ENCODE measurements at regions not wholly inside any gene's neighbourhood (a gene's known extent, or its start where the extent isn't known, plus 50 kb on each side); places are given as distances from the start of the nearest gene placed in this dataset.
"Not testable (repeated sequence)": the region's sequence is repeated elsewhere in the genome, so short reads cannot be mapped to it uniquely, and the experiment has no call there.

- H3K27ac ChIP-seq, result no peak overlapping the region
- no peak for DNase-seq (ENCODE audit: low read depth, low spot score)
Observed at GRCh38 chr5:105663671-105664070, 2007.1 kb downstream of the EFNA5 start.

DNA sequence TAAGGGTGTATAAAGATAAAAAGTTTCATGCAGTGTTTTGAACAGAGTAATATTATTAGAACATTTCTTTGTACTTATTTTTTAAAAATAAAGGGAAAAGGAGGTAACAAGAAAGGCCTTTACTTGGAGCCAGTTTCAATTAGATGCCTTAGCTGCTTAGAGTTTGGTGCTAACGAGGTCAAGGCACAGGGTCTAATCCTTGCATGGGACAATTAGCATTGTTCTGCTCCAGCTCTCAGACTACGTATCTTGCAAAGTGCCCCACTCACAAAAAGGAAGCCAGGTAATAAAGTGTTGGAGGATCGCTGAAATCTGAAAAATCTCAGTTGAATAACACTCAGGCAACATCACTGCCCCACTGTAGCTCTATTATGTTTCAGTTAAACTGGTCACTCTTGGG is 2011.3 kb downstream of the EFNA5 start:
- no peak overlapping the region for H3K27ac ChIP-seq
- DNase-seq (ENCODE audit: low read depth, low spot score), result no peak

DNA sequence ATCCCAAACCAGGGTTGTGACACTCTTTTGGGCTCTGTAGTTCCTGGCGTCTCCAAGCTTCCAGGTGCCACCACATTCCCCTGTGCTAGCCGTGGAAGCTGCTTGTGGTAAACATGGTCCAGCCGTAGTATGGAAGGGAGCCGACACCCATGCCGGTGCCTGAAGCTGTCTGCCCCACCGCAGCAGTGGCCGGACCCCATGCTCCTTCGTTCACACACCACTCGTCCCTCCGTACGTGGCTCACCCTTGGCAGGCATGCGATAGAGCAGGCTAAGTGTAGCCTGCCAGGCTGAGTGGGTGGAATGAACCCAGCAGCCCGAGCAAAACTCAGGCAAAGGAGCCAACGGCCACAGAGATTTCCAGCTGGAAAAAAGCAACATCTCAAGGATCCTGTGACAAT is 2030.4 kb downstream of the EFNA5 start:
- no peak for DNase-seq (ENCODE audit: low read depth, low spot score)
- no peak overlapping the region for H3K27ac ChIP-seq

GRCh38 chr5:105639511-105639910 is 2031.2 kb downstream of the EFNA5 start:
- H3K27ac ChIP-seq, result no peak overlapping the region
- DNase-seq (ENCODE audit: low read depth, low spot score), result no peak

GRCh38 chr5:105639068-105639467 is 2031.7 kb downstream of the EFNA5 start:
- no peak for DNase-seq (ENCODE audit: low read depth, low spot score)

GRCh38 chr5:105638437-105638836 is 2032.3 kb downstream of the EFNA5 start:
- no peak for DNase-seq (ENCODE audit: low read depth, low spot score)

More at GRCh38 chr5:105639068-105639467, 2031.7 kb downstream of the EFNA5 start:
- no peak overlapping the region for H3K27ac ChIP-seq

GRCh38 chr5:105632043-105632442 is 2038.7 kb downstream of the EFNA5 start:
- H3K27ac ChIP-seq, result no peak overlapping the region
- DNase-seq (ENCODE audit: low read depth, low spot score), result no peak

More at GRCh38 chr5:105638437-105638836, 2032.3 kb downstream of the EFNA5 start:
- no peak overlapping the region for H3K27ac ChIP-seq

DNA sequence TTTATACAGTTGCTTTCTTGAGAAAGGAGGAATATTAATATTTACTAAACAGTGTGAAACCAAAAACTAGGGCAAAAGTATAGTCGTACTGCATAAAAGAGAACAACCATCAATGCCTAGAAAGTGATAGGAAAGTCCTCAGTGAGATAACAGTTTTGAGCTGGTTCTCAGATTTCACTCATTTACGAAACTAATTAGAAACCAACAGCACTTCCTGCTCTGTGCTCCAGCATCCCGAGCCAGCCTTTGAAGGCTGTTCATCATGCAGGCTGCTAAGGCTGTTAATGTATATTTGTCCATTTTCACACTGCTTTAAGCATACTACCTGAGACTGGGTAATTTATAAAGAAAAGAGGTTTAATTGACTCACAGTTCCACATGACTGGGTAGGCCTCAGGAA is 2039.9 kb downstream of the EFNA5 start:
- H3K27ac ChIP-seq, result no peak overlapping the region
- no peak for DNase-seq (ENCODE audit: low read depth, low spot score)

GRCh38 chr5:105619725-105620124 is 2051.0 kb downstream of the EFNA5 start:
- no peak overlapping the region for H3K27ac ChIP-seq

GRCh38 chr5:105617436-105618215 is 2053.1 kb downstream of the EFNA5 start:
- DNase-seq (ENCODE audit: low read depth, low spot score), result no peak
- H3K27ac ChIP-seq, result no peak overlapping the region

More at GRCh38 chr5:105619725-105620124, 2051.0 kb downstream of the EFNA5 start:
- DNase-seq (ENCODE audit: low read depth, low spot score), result no peak

- DNase-seq (ENCODE audit: low read depth, low spot score), result no peak
- no peak overlapping the region for H3K27ac ChIP-seq
Observed at GRCh38 chr5:105616599-105616998, 2054.0 kb upstream of the NUDT12 start.

DNA sequence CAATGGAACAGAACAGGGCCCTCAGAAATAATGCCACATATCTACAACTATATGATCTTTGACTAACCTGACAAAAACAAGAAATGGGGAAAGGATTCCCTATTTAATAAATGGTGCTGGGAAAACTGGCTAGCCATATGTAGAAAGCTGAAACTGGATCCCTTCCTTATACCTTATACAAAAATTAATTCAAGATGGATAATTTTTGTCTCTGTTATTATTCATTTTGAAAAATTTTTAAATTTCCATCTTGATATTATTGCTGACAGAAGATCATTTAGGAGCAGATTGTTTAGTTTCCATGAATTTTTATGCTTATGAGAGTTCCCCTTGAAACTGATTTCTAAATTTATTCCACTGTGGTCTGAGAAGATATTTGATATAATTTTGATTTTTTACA is 2039.8 kb upstream of the NUDT12 start:
- DNase-seq (ENCODE audit: low read depth, low spot score); H3K27ac ChIP-seq: not testable (repeated sequence)

GRCh38 chr5:105593011-105593760 is 2030.6 kb upstream of the NUDT12 start:
- no peak for DNase-seq (ENCODE audit: low read depth, low spot score)

DNA sequence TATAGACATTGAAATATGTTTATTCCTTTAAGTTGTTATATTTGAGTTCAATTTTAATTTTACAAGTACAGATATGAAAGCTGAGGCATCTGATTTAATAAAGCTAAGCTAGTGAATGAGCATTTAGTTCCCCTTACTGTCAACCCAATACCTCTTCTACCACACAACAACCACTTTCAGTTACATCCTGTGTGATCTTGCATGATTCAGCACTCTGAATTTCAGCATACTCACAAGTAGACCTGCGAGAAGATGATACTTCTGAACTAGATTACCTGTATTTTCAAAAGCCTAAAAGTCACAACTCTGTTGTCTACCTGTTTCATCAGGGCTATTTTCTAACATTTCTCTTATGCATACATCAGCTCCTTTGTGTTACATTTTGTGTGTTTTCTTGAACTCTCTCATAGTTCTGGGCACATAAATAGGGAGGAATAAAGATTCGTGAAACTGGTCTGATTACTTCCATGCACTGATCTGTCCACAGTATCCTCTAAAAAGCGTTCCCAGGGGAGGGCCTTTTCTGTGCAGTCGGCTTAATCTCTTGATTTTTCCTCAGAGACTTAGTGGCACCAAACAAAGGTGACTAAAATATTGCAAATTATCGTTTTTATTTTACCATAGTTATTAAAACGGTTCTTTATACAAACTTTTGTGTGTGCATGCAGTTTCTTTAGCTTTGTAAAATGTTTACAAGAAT is 2025.5 kb upstream of the NUDT12 start:
- H3K27ac ChIP-seq, result no peak overlapping the region
- no peak for DNase-seq (ENCODE audit: low read depth, low spot score)

More at GRCh38 chr5:105593011-105593760, 2030.6 kb upstream of the NUDT12 start:
- H3K27ac ChIP-seq, result no peak overlapping the region

DNA sequence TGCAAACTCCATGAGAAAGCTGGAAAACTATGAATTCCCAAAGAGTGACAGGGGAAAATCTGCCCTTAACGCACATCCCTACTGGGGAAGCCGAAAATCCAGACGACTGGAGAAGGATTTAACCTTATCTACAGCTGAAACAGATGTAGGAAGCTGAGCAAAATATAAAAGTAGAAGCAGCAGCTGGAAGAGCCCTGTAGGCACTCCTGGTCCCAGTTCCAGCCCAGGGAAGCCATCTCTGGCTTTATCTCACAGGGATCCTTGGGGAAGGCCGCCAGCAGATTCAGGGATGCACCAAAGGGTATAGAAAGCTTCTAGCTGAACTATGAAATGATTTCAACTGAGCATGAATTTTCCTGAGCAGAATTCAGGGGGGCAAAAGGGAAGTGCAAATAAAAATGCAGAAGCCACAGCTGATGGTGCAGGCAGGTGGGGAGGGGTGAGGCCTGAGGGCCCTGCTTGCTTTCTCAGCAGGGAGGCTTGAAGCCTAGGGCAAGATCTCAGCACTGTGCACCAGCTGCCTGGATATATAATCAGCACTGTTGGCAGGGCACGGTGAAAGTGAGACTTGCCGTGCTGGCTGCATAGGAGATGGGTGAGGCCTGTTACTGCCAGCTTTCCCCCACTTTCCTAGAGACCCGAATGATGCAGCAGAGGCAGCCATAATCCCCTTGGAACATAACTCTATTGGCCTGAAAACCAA is 2019.5 kb upstream of the NUDT12 start:
- no peak for DNase-seq (ENCODE audit: low read depth, low spot score)

DNA sequence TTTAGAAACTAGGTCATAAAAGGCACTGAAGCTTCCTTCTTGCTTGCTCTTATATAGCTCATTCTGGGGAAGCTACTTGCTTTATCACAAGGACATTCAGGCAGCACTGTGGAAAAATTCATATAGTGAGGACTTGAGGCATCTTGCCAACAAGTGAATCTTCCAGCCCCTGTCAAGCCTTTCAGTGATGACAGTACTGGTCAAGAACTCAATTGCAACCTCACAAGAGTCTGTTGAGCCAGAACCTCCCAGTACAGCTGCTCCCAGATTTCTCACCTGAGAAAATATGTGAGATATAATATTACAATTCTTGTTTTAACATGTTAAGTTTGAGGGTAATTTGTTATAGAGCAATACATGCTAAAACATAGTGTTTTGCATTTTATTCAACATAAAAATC is 2011.0 kb upstream of the NUDT12 start:
- H3K27ac ChIP-seq, result no peak overlapping the region
- DNase-seq (ENCODE audit: low read depth, low spot score), result peak; percentile 8

More for the DNA sequence above, 2019.5 kb upstream of the NUDT12 start:
- no peak overlapping the region for H3K27ac ChIP-seq

DNA sequence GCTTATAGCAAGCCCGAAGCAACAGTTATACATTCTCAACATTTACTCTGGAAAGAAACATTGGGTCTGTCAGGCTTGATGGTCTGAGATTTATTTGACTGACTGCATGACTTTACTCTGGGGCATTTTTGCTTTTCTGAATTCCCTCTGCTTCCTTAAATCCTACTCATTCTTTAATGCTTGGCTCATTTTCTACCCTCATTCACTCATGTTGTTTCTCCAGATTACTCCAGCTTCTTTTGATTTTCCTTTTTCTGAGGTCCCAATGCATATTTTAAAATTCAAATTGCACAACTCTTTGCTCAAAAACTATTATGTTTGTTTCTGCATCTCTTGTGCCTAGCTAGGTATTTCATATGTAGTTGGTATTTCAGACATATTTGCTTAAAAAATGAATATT is 2002.9 kb upstream of the NUDT12 start:
- H3K27ac ChIP-seq, result no peak overlapping the region
- no peak for DNase-seq (ENCODE audit: low read depth, low spot score)

- no peak for DNase-seq (ENCODE audit: low read depth, low spot score)
- H3K27ac ChIP-seq, result no peak overlapping the region
Observed at GRCh38 chr5:105563842-105564241, 2001.3 kb upstream of the NUDT12 start.

- no peak for DNase-seq (ENCODE audit: low read depth, low spot score)
- no peak overlapping the region for H3K27ac ChIP-seq
Observed at GRCh38 chr5:105554568-105555169, 1992.1 kb upstream of the NUDT12 start.

- no peak for DNase-seq (ENCODE audit: low read depth, low spot score)
- no peak overlapping the region for H3K27ac ChIP-seq
Observed at GRCh38 chr5:105544300-105544699, 1981.7 kb upstream of the NUDT12 start.
